HepG2 (cell line): ENCODE measurements at regions not wholly inside any gene's neighbourhood (a gene's known extent, or its start where the extent isn't known, plus 50 kb on each side); places are given as distances from the start of the nearest gene placed in this dataset.

Experiments used
- JUNB ChIP-seq: sonication (generic); formaldehyde crosslinking; IDR thresholded peaks from 2 replicates; pipeline ENCODE4 v1.8.0; 2022; ENCODE audit warnings: missing genetic modification reagents, mild to moderate bottlenecking, borderline replicate concordance
- RCOR2 ChIP-seq: IDR thresholded peaks from 2 replicates; pipeline ENCODE4 v1.6.1; 2016; ENCODE audit warnings: missing biosample characterization, missing genetic modification reagents
- TCF7 ChIP-seq: sonication (generic); IDR thresholded peaks from 2 replicates; pipeline ENCODE4 v1.6.1; 2016; ENCODE audit warnings: antibody characterized with exemption, low read depth
- ZNF235 ChIP-seq: sonication (generic); formaldehyde crosslinking; IDR thresholded peaks from 2 replicates; pipeline ENCODE4 v1.8.1; 2023; ENCODE audit warnings: mild to moderate bottlenecking, missing genetic modification reagents, borderline replicate concordance
- ZNF335 ChIP-seq: sonication (generic); formaldehyde crosslinking; IDR thresholded peaks from 2 replicates; pipeline ENCODE4 v1.4.0; 2020; ENCODE audit warnings: missing genetic modification reagents
- ZNF775 ChIP-seq: sonication (generic); formaldehyde crosslinking; IDR thresholded peaks from 2 replicates; pipeline ENCODE4 v1.4.0; 2020; ENCODE audit warnings: missing genetic modification reagents, mild to moderate bottlenecking, moderate library complexity, borderline replicate concordance
- TF ChIP-seq, protein P1 (sequence below): sonication (generic); formaldehyde crosslinking; IDR thresholded peaks from 2 replicates; pipeline ENCODE4 v1.4.0; 2020; ENCODE audit warnings: missing genetic modification reagents
- TF ChIP-seq, protein P2 (sequence below): sonication (generic); formaldehyde crosslinking; IDR thresholded peaks from 2 replicates; pipeline ENCODE4 v1.5.1; 2020; ENCODE audit warnings: mild to moderate bottlenecking, missing genetic modification reagents
- TF ChIP-seq, protein P3 (sequence below): sonication (generic); formaldehyde crosslinking; IDR thresholded peaks from 2 replicates; pipeline ENCODE4 v1.8.0; 2022; ENCODE audit warnings: low read depth, missing genetic modification reagents
- TF ChIP-seq, protein P4 (sequence below): sonication (generic); formaldehyde crosslinking; IDR thresholded peaks from 2 replicates; pipeline ENCODE4 v1.4.0; 2020; ENCODE audit warnings: mild to moderate bottlenecking, low read depth, missing genetic modification reagents
- TF ChIP-seq, protein P5 (sequence below): sonication (generic); formaldehyde crosslinking; IDR thresholded peaks from 2 replicates; pipeline ENCODE4 v1.5.1; 2020; ENCODE audit warnings: mild to moderate bottlenecking, missing genetic modification reagents, moderate library complexity
- TF ChIP-seq, protein P6 (sequence below): sonication (generic); formaldehyde crosslinking; IDR thresholded peaks from 2 replicates; pipeline ENCODE4 v1.4.0; 2020; ENCODE audit warnings: low read depth, mild to moderate bottlenecking, missing genetic modification reagents

DNA sequence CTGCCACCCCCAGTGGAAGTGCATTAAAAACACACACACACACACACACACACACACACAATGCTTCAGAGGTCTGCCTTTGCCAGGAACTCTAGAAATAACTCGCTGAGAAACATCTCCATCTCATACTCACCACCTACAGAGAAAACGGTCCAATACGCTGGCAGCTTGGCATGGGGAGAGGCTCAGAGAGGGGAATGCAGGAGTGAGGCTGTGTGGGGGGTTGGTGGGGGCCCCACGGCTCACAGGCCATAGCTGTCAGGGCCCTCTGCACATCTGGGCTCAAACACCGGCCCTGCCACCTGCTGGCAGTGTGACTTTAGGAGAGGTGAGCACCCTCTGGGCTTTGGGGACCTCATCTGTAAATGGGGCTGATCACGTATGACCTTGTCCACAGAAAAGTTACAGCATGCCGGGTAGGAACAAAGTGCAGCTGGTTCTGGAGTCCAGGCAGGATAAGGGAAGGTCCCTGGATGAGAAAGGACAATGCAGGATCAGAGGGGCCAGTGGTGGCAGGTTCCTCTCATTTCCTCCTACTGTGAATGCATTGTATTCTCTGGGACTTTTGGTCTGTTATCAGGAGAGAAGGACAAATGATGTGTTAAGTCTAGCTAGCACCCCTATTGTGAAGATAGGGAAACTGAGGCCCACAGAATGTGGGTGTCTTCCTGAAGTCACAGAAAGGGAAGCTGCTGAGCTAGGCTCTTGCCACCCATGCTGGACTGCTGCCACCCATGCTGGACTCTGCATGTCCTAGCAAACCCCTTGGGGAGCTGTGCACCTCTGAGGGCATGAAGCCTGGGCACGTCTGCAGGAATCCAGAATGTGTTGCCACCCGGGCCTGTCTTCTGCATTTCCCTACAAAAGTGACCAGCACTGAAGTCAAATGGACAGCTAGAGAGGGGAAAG lies 404.6 kb downstream of the RPS24 start (continued):
- no peak for TF ChIP-seq ZNF335
- TF ChIP-seq, protein P1, sequence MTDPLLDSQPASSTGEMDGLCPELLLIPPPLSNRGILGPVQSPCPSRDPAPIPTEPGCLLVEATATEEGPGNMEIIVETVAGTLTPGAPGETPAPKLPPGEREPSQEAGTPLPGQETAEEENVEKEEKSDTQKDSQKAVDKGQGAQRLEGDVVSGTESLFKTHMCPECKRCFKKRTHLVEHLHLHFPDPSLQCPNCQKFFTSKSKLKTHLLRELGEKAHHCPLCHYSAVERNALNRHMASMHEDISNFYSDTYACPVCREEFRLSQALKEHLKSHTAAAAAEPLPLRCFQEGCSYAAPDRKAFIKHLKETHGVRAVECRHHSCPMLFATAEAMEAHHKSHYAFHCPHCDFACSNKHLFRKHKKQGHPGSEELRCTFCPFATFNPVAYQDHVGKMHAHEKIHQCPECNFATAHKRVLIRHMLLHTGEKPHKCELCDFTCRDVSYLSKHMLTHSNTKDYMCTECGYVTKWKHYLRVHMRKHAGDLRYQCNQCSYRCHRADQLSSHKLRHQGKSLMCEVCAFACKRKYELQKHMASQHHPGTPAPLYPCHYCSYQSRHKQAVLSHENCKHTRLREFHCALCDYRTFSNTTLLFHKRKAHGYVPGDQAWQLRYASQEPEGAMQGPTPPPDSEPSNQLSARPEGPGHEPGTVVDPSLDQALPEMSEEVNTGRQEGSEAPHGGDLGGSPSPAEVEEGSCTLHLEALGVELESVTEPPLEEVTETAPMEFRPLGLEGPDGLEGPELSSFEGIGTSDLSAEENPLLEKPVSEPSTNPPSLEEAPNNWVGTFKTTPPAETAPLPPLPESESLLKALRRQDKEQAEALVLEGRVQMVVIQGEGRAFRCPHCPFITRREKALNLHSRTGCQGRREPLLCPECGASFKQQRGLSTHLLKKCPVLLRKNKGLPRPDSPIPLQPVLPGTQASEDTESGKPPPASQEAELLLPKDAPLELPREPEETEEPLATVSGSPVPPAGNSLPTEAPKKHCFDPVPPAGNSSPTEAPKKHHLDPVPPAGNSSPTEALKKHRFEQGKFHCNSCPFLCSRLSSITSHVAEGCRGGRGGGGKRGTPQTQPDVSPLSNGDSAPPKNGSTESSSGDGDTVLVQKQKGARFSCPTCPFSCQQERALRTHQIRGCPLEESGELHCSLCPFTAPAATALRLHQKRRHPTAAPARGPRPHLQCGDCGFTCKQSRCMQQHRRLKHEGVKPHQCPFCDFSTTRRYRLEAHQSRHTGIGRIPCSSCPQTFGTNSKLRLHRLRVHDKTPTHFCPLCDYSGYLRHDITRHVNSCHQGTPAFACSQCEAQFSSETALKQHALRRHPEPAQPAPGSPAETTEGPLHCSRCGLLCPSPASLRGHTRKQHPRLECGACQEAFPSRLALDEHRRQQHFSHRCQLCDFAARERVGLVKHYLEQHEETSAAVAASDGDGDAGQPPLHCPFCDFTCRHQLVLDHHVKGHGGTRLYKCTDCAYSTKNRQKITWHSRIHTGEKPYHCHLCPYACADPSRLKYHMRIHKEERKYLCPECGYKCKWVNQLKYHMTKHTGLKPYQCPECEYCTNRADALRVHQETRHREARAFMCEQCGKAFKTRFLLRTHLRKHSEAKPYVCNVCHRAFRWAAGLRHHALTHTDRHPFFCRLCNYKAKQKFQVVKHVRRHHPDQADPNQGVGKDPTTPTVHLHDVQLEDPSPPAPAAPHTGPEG (CRISPR knock-in tag) = no peak
- no peak for TF ChIP-seq ZNF775
- TF ChIP-seq RCOR2 = peak; percentile 86; the same call in 1 of the 2 replicates
- TF ChIP-seq, protein P2, sequence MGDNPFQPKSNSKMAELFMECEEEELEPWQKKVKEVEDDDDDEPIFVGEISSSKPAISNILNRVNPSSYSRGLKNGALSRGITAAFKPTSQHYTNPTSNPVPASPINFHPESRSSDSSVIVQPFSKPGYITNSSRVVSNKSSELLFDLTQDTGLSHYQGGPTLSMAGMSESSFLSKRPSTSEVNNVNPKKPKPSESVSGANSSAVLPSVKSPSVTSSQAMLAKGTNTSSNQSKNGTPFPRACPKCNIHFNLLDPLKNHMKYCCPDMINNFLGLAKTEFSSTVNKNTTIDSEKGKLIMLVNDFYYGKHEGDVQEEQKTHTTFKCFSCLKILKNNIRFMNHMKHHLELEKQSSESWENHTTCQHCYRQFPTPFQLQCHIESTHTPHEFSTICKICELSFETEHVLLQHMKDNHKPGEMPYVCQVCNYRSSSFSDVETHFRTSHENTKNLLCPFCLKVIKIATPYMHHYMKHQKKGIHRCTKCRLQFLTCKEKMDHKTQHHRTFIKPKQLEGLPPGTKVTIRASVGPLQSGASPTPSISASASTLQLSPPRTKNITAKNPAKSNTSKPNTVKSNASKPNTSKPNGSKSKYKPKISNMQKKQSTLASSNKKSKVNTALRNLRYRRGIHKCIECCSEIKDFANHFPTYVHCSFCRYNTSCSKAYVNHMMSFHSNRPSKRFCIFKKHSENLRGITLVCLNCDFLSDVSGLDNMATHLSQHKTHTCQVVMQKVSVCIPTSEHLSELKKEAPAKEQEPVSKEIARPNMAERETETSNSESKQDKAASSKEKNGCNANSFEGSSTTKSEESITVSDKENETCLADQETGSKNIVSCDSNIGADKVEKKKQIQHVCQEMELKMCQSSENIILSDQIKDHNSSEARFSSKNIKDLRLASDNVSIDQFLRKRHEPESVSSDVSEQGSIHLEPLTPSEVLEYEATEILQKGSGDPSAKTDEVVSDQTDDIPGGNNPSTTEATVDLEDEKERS (CRISPR knock-in tag) = peak; percentile 62; the same call in 1 of the 2 replicates
- TF ChIP-seq, protein P3, sequence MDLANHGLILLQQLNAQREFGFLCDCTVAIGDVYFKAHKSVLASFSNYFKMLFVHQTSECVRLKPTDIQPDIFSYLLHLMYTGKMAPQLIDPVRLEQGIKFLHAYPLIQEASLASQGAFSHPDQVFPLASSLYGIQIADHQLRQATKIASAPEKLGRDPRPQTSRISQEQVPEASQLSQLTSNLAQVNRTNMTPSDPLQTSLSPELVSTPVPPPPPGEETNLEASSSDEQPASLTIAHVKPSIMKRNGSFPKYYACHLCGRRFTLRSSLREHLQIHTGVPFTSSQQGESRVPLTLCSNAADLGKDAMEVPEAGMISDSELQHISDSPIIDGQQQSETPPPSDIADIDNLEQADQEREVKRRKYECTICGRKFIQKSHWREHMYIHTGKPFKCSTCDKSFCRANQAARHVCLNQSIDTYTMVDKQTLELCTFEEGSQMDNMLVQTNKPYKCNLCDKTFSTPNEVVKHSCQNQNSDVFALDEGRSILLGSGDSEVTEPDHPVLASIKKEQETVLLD (CRISPR knock-in tag) = no peak
- TF ChIP-seq, protein P4, sequence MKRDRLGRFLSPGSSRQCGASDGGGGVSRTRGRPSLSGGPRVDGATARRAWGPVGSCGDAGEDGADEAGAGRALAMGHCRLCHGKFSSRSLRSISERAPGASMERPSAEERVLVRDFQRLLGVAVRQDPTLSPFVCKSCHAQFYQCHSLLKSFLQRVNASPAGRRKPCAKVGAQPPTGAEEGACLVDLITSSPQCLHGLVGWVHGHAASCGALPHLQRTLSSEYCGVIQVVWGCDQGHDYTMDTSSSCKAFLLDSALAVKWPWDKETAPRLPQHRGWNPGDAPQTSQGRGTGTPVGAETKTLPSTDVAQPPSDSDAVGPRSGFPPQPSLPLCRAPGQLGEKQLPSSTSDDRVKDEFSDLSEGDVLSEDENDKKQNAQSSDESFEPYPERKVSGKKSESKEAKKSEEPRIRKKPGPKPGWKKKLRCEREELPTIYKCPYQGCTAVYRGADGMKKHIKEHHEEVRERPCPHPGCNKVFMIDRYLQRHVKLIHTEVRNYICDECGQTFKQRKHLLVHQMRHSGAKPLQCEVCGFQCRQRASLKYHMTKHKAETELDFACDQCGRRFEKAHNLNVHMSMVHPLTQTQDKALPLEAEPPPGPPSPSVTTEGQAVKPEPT (CRISPR knock-in tag) = no peak
- TF ChIP-seq TCF7 = peak; percentile 45; the same call in 1 of the 2 replicates
- no peak for TF ChIP-seq ZNF235 (CRISPR knock-in tag)
- TF ChIP-seq, protein P5, sequence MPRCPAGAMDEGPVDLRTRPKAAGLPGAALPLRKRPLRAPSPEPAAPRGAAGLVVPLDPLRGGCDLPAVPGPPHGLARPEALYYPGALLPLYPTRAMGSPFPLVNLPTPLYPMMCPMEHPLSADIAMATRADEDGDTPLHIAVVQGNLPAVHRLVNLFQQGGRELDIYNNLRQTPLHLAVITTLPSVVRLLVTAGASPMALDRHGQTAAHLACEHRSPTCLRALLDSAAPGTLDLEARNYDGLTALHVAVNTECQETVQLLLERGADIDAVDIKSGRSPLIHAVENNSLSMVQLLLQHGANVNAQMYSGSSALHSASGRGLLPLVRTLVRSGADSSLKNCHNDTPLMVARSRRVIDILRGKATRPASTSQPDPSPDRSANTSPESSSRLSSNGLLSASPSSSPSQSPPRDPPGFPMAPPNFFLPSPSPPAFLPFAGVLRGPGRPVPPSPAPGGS (CRISPR knock-in tag) = no peak
- TF ChIP-seq JUNB = no peak
- TF ChIP-seq, protein P6, sequence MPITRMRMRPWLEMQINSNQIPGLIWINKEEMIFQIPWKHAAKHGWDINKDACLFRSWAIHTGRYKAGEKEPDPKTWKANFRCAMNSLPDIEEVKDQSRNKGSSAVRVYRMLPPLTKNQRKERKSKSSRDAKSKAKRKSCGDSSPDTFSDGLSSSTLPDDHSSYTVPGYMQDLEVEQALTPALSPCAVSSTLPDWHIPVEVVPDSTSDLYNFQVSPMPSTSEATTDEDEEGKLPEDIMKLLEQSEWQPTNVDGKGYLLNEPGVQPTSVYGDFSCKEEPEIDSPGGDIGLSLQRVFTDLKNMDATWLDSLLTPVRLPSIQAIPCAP (CRISPR knock-in tag) = no peak
